ENCODE measurements at regions not wholly inside any gene's neighbourhood (a gene's known extent, or its start where the extent isn't known, plus 50 kb on each side); places are given as distances from the start of the nearest gene placed in this dataset.

GRCh38 chr2:43028188-43028587, 198.2 kb downstream of the ZFP36L2 start:
- TF ChIP-seq EZH2 (IDR thresholded peaks at IDR 0.05; ENCODE audit: low read length, missing control alignments) (no peak), CTCF (conservative IDR thresholded peaks at IDR 0.05 in 1 of 2, IDR thresholded peaks at IDR 0.05 in 1 of 2; ENCODE audit: low read depth in 1 of 2, low read length in 2 of 2) (no peak)

Data from fibroblast of lung (primary cell).